T-helper 2 cell treated with Interferon-gamma antibody and Interleukin-4, amounts not matched to agents 5 μg/mL and 100 μg/mL, for 36 hours (primary cell): ENCODE measurements at regions not wholly inside any gene's neighbourhood (a gene's known extent, or its start where the extent isn't known, plus 50 kb on each side); places are given as distances from the start of the nearest gene placed in this dataset.

Experiments
- DNase-seq: peaks from one replicate; pipeline ENCODE4 v3.0.0; 2021; ENCODE audit warnings: low spot score
- H3K27ac Mint-ChIP-seq: one replicate; pipeline ENCODE4 v1.8.0; 2021; ENCODE audit warnings: mild to moderate bottlenecking, mixed read lengths
- H3K27me3 Mint-ChIP-seq: one replicate; pipeline ENCODE4 v1.8.0; 2021; ENCODE audit warnings: low read depth, mixed read lengths
- H3K36me3 Mint-ChIP-seq: one replicate; pipeline ENCODE4 v1.8.0; 2021; ENCODE audit warnings: low read depth, mixed read lengths
- H3K4me1 Mint-ChIP-seq: one replicate; pipeline ENCODE4 v1.8.0; 2021; ENCODE audit warnings: low read depth, mixed read lengths
- H3K4me3 Mint-ChIP-seq: one replicate; pipeline ENCODE4 v1.8.0; 2022; ENCODE audit warnings: mild to moderate bottlenecking, moderate library complexity, mixed read lengths
- H3K9me3 Mint-ChIP-seq: one replicate; pipeline ENCODE4 v1.8.0; 2021; ENCODE audit warnings: mixed read lengths

GRCh38 chr18:28801876-28802275, 624.9 kb upstream of the CDH2 start:
- no peak overlapping the region for H3K4me3 Mint-ChIP-seq
- H3K36me3 Mint-ChIP-seq: no peaks in the 10 kb centered on the region
- H3K4me1 Mint-ChIP-seq: no peaks in the 10 kb centered on the region
- H3K27ac Mint-ChIP-seq: no peak overlapping the region
- no peaks in the 10 kb centered on the region for H3K27me3 Mint-ChIP-seq
- no peak for DNase-seq
- peaks cover 25% of the 10 kb centered on the region for H3K9me3 Mint-ChIP-seq

- Mint-ChIP-seq H3K27ac (no peak overlapping the region), H3K27me3 (no peaks in the 10 kb centered on the region), H3K4me3 (no peak overlapping the region), H3K4me1 (no peaks in the 10 kb centered on the region), H3K9me3 (peaks cover 14% of the 10 kb centered on the region), H3K36me3 (no peaks in the 10 kb centered on the region)
- no peak for DNase-seq
These were observed 617.7 kb upstream of the CDH2 start for GRCh38 chr18:28794459-28795245.

GRCh38 chr18:28793901-28794300, 617.0 kb upstream of the CDH2 start:
- H3K4me1 Mint-ChIP-seq: no peaks in the 10 kb centered on the region
- no peaks in the 10 kb centered on the region for H3K36me3 Mint-ChIP-seq

GRCh38 chr18:28792404-28793086, 615.6 kb upstream of the CDH2 start:
- H3K4me3 Mint-ChIP-seq: no peak overlapping the region

More at GRCh38 chr18:28793901-28794300, 617.0 kb upstream of the CDH2 start:
- Mint-ChIP-seq H3K4me3 (no peak overlapping the region), H3K9me3 (peaks cover 12% of the 10 kb centered on the region), H3K27ac (no peak overlapping the region), H3K27me3 (no peaks in the 10 kb centered on the region)
- no peak for DNase-seq

GRCh38 chr18:28791101-28791500, 614.2 kb upstream of the CDH2 start:
- H3K36me3 Mint-ChIP-seq: no peaks in the 10 kb centered on the region

More at GRCh38 chr18:28792404-28793086, 615.6 kb upstream of the CDH2 start:
- H3K27me3 Mint-ChIP-seq: no peaks in the 10 kb centered on the region
- no peaks in the 10 kb centered on the region for H3K36me3 Mint-ChIP-seq
- DNase-seq: no peak
- no peaks in the 10 kb centered on the region for H3K4me1 Mint-ChIP-seq
- peaks cover 12% of the 10 kb centered on the region for H3K9me3 Mint-ChIP-seq
- H3K27ac Mint-ChIP-seq: no peak overlapping the region

GRCh38 chr18:28789502-28789901, 612.6 kb upstream of the CDH2 start:
- Mint-ChIP-seq H3K27me3 (no peaks in the 10 kb centered on the region), H3K4me3 (no peak overlapping the region), H3K4me1 (no peaks in the 10 kb centered on the region), H3K27ac (no peak overlapping the region), H3K9me3 (peaks cover 5% of the 10 kb centered on the region), H3K36me3 (no peaks in the 10 kb centered on the region)
- no peak for DNase-seq

More at GRCh38 chr18:28791101-28791500, 614.2 kb upstream of the CDH2 start:
- Mint-ChIP-seq H3K4me3 (no peak overlapping the region), H3K9me3 (peaks cover 10% of the 10 kb centered on the region), H3K27me3 (no peaks in the 10 kb centered on the region), H3K4me1 (no peaks in the 10 kb centered on the region), H3K27ac (no peak overlapping the region)
- DNase-seq: no peak

GRCh38 chr18:28786926-28787325, 610.0 kb upstream of the CDH2 start:
- H3K4me1 Mint-ChIP-seq: no peaks in the 10 kb centered on the region
- H3K9me3 Mint-ChIP-seq: peaks cover 9% of the 10 kb centered on the region
- no peak overlapping the region for H3K27ac Mint-ChIP-seq
- no peaks in the 10 kb centered on the region for H3K36me3 Mint-ChIP-seq
- no peak for DNase-seq
- no peak overlapping the region for H3K4me3 Mint-ChIP-seq
- no peaks in the 10 kb centered on the region for H3K27me3 Mint-ChIP-seq

GRCh38 chr18:28781616-28782362, 604.9 kb upstream of the CDH2 start:
- DNase-seq: no peak
- no peaks in the 10 kb centered on the region for H3K36me3 Mint-ChIP-seq
- no peaks in the 10 kb centered on the region for H3K27me3 Mint-ChIP-seq
- peaks cover 5% of the 10 kb centered on the region for H3K9me3 Mint-ChIP-seq
- peaks cover 4% of the 10 kb centered on the region for H3K4me1 Mint-ChIP-seq
- no peak overlapping the region for H3K4me3 Mint-ChIP-seq
- H3K27ac Mint-ChIP-seq: peak overlapping the region; percentile 41

- H3K4me3 Mint-ChIP-seq: no peak overlapping the region
- DNase-seq: no peak
- H3K36me3 Mint-ChIP-seq: no peaks in the 10 kb centered on the region
- no peaks in the 10 kb centered on the region for H3K27me3 Mint-ChIP-seq
- H3K9me3 Mint-ChIP-seq: no peaks in the 10 kb centered on the region
- peaks cover 4% of the 10 kb centered on the region for H3K4me1 Mint-ChIP-seq
- no peak overlapping the region for H3K27ac Mint-ChIP-seq
These were observed 601.8 kb upstream of the CDH2 start for GRCh38 chr18:28778706-28779105.

- Mint-ChIP-seq H3K4me1 (peaks cover 4% of the 10 kb centered on the region), H3K27me3 (no peaks in the 10 kb centered on the region), H3K36me3 (no peaks in the 10 kb centered on the region), H3K27ac (no peak overlapping the region), H3K4me3 (no peak overlapping the region), H3K9me3 (no peaks in the 10 kb centered on the region)
- DNase-seq: no peak
These were observed 600.8 kb upstream of the CDH2 start for GRCh38 chr18:28777756-28778155.

- Mint-ChIP-seq H3K27me3 (no peaks in the 10 kb centered on the region), H3K9me3 (no peaks in the 10 kb centered on the region), H3K4me1 (no peaks in the 10 kb centered on the region), H3K4me3 (no peak overlapping the region), H3K36me3 (no peaks in the 10 kb centered on the region), H3K27ac (no peak overlapping the region)
- no peak for DNase-seq
These were observed 594.9 kb upstream of the CDH2 start for GRCh38 chr18:28771849-28772248.

GRCh38 chr18:28768791-28769768, 592.1 kb upstream of the CDH2 start:
- Mint-ChIP-seq H3K4me1 (no peaks in the 10 kb centered on the region), H3K36me3 (no peaks in the 10 kb centered on the region)
- no peak for DNase-seq

GRCh38 chr18:28767727-28768211, 590.8 kb upstream of the CDH2 start:
- Mint-ChIP-seq H3K9me3 (peaks cover 9% of the 10 kb centered on the region), H3K4me3 (no peak overlapping the region), H3K4me1 (no peaks in the 10 kb centered on the region), H3K36me3 (no peaks in the 10 kb centered on the region), H3K27ac (no peak overlapping the region), H3K27me3 (no peaks in the 10 kb centered on the region)
- DNase-seq: no peak

More at GRCh38 chr18:28768791-28769768, 592.1 kb upstream of the CDH2 start:
- Mint-ChIP-seq H3K27ac (no peak overlapping the region), H3K27me3 (no peaks in the 10 kb centered on the region), H3K4me3 (no peak overlapping the region), H3K9me3 (peaks cover 5% of the 10 kb centered on the region)
